Gastroesophageal sphincter (tissue), 4 donors: ENCODE measurements at regions not wholly inside any gene's neighbourhood (a gene's known extent, or its start where the extent isn't known, plus 50 kb on each side); places are given as distances from the start of the nearest gene placed in this dataset.
"Not testable (repeated sequence)": the region's sequence is repeated elsewhere in the genome, so short reads cannot be mapped to it uniquely, and the experiment has no call there.

ENCODE experiments used
- ATAC-seq: fragments of 150-250 bp; one replicate; pipeline ENCODE4 v1.9.1; 2016; ENCODE audit warnings: mild to moderate bottlenecking, moderate library complexity
- H3K27ac ChIP-seq, 4 donors: fragments of 200-600 bp; sonication (generic) in 3 of 4; 1 replicate in 3 of 4; 2 replicates in 1 of 4; pipeline ENCODE4 v1.5.1; 2016 to 2019
- H3K27me3 ChIP-seq: fragments of 200-600 bp; sonication (generic); one replicate; pipeline ENCODE4 v1.5.1; 2019
- H3K36me3 ChIP-seq, 2 donors: fragments of 200-600 bp; sonication (generic); one replicate each; pipeline ENCODE4 v1.5.1; 2019; ENCODE audit warnings: control low read depth in 1 of 2
- H3K4me1 ChIP-seq, 3 donors: fragments of 200-600 bp; sonication (generic); 1 replicate in 2 of 3; 2 replicates in 1 of 3; pipeline ENCODE4 v1.5.1; 2016 to 2019; ENCODE audit warnings: control low read depth in 2 of 3
- H3K4me3 ChIP-seq, 2 donors: fragments of 200-600 bp; sonication (generic); one replicate each; pipeline ENCODE4 v1.5.1; 2019; ENCODE audit warnings: mild to moderate bottlenecking in 1 of 2, moderate library complexity in 1 of 2
- H3K9me3 ChIP-seq, 3 donors: fragments of 200-600 bp; sonication (generic); one replicate each; pipeline ENCODE4 v1.5.1; 2017 to 2019; ENCODE audit warnings: control low read depth in 2 of 3
- EP300 ChIP-seq: sonication (generic); formaldehyde crosslinking; IDR thresholded peaks from one replicate; pipeline ENCODE4 v1.6.1; 2017; ENCODE audit warnings: antibody characterized with exemption, mild to moderate bottlenecking
- POLR2A ChIP-seq, 2 donors: fragments of 450-650 bp; IDR thresholded peaks; one replicate each; pipeline ENCODE4 v1.6.1; 2017; ENCODE audit warnings: antibody characterized with exemption in 2 of 2, mild to moderate bottlenecking in 2 of 2, moderate library complexity in 1 of 2
- POLR2AphosphoS5 ChIP-seq: sonication (generic); formaldehyde crosslinking; IDR thresholded peaks from one replicate; pipeline ENCODE4 v1.6.1; 2017; ENCODE audit warnings: antibody characterized with exemption
- WGBS, 2 donors: methylation state at CpG; one replicate each; pipeline ENCODE4 v1.1.5; 2018; ENCODE audit warnings: low coverage in 1 of 2; 5-methylcytosine and 5-hydroxymethylcytosine counted together
- TF ChIP-seq, protein P1 (sequence below), 4 experiments: fragments of 200-600 bp in 2 of 4; fragments of 450-650 bp in 2 of 4; sonication (generic) in 1 of 4; IDR thresholded peaks; one replicate each; pipeline ENCODE4 v1.5.1; 2017 to 2019; ENCODE audit warnings: antibody characterized with exemption in 4 of 4, mild to moderate bottlenecking in 2 of 4, moderate library complexity in 2 of 4

DNA sequence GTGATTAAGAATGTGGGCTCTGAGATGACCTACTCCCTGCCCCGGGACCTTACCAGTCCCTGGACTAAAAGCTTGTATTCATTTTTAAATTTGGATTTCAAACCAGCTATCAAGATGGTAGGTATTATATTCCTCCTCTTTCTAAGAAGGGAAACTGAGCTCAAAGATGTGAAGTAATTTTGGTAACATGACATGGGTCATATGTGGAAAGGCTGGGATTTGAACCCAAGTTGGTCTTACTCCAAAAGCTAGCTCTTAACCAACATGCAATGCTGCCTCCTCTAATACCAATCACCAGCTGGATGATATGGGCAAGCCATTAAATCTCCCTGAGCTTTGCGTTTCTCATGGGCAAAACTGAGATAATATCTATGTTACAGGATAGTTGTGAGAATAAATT is 166.4 kb upstream of the SLC38A2 start:
- Histone ChIP-seq H3K4me1 (peaks cover 0 to 5% (median 0%) of the 10 kb centered on the region in 3 donors), H3K4me3 (no peak overlapping the region), H3K27me3 (no peaks in the 10 kb centered on the region), H3K9me3 (no peaks in the 10 kb centered on the region), H3K36me3 (no peaks in the 10 kb centered on the region), H3K27ac (no peak overlapping the region)
- 85 to 94% methylated on average over 2 of the region's 2 CpGs for WGBS, 2 donors
- TF ChIP-seq EP300 (no peak), POLR2A (IDR thresholded peaks at IDR 0.05) (no peak), POLR2AphosphoS5 (no peak)
- TF ChIP-seq, protein P1, sequence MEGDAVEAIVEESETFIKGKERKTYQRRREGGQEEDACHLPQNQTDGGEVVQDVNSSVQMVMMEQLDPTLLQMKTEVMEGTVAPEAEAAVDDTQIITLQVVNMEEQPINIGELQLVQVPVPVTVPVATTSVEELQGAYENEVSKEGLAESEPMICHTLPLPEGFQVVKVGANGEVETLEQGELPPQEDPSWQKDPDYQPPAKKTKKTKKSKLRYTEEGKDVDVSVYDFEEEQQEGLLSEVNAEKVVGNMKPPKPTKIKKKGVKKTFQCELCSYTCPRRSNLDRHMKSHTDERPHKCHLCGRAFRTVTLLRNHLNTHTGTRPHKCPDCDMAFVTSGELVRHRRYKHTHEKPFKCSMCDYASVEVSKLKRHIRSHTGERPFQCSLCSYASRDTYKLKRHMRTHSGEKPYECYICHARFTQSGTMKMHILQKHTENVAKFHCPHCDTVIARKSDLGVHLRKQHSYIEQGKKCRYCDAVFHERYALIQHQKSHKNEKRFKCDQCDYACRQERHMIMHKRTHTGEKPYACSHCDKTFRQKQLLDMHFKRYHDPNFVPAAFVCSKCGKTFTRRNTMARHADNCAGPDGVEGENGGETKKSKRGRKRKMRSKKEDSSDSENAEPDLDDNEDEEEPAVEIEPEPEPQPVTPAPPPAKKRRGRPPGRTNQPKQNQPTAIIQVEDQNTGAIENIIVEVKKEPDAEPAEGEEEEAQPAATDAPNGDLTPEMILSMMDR (IDR thresholded peaks at IDR 0.05), result no peak
- ATAC-seq, result no peak

DNA sequence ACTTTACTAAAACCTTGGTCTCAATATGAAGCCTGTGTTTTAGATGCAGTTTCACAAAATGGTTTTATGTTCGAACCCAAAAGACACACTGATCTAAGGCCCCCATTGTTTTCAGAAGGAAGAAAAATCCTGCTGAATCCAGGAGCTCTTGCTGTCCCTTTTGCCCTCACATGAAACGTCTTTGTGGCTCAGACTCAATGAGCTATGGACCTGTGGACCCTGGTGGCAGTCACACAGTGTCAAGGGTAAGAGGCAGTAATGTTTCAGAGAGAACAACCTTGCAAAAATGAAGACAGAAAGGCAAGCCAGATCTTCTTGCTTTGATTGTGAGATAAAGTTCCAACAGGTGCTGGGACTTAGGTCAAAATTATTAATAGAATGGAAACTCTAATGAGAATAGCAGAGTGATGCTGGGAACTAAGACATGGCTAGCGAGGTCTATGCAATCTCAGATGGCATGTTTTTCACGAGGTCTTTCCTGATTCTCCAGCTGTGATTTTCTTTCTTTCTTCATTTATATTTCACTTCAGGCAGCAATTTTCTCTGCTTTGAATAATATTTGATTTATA is 164.9 kb upstream of the SLC38A2 start:
- Histone ChIP-seq H3K4me1 (peaks cover 0 to 9% (median 0%) of the 10 kb centered on the region in 3 donors), H3K27ac (no peak overlapping the region), H3K9me3 (no peaks in the 10 kb centered on the region), H3K27me3 (no peaks in the 10 kb centered on the region), H3K4me3 (no peak overlapping the region), H3K36me3 (no peaks in the 10 kb centered on the region)
- TF ChIP-seq POLR2AphosphoS5, result no peak
- ATAC-seq, result no peak
- 82 to 90% methylated on average over 4 of the region's 4 CpGs for WGBS, 2 donors

DNA sequence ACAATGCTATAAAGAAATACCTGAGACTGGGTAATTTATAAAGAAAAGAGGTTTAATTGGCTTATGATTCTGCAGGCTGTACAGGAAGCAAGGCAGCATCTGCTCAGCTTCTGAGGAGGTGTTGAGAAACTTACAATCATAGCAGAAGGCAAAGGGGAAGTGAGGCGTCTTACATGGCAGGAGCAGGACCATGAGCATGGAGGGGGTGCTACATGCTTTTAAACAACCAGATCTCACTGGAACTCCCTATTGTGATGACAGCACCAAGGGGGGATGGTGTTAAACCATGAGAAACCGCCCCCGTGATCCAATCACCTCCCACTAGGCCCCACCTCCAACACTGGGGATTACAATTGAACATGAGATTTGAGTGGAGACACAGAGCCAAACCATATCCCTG is 163.7 kb upstream of the SLC38A2 start:
- H3K4me1 ChIP-seq, H3K27ac ChIP-seq, H3K9me3 ChIP-seq, ATAC-seq, H3K36me3 ChIP-seq, H3K27me3 ChIP-seq, H3K4me3 ChIP-seq: not testable (repeated sequence)
- WGBS, 2 donors, result 94 to 100% methylated on average over 2 to 3 of the region's 3 CpGs

DNA sequence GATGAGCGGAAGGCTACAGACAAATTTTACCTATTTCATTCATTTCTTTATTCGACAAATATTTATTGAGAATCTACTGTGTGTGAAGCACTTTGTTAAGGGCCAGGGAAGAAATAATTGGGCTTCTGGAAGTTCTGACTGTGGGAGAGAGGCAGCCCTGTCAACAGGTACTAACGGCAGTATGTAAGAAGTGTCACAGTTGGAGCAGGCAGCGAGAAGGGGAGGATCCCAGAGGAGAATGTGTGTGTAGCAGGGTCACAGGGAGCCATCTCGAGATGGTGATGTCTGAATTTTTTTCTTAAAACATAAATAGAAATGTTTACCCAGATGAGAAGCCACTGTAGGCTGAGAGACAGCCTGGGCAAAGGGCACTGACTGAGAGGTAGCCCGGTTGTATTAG is 163.3 kb upstream of the SLC38A2 start:
- TF ChIP-seq, protein P1 (IDR thresholded peaks at IDR 0.05), result no peak
- no peak for TF ChIP-seq POLR2AphosphoS5
- no peak for TF ChIP-seq POLR2A (IDR thresholded peaks at IDR 0.05)
- TF ChIP-seq EP300, result no peak
- 75 to 91% methylated on average over 2 to 6 of the region's 6 CpGs for WGBS, 2 donors
- no peak overlapping the region for H3K27ac ChIP-seq
- peaks cover 0 to 9% (median 0%) of the 10 kb centered on the region in 3 donors for H3K4me1 ChIP-seq
- ATAC-seq, result no peak
- no peaks in the 10 kb centered on the region for H3K27me3 ChIP-seq
- no peaks in the 10 kb centered on the region for H3K36me3 ChIP-seq
- no peaks in the 10 kb centered on the region for H3K9me3 ChIP-seq
- H3K4me3 ChIP-seq, result no peak overlapping the region

DNA sequence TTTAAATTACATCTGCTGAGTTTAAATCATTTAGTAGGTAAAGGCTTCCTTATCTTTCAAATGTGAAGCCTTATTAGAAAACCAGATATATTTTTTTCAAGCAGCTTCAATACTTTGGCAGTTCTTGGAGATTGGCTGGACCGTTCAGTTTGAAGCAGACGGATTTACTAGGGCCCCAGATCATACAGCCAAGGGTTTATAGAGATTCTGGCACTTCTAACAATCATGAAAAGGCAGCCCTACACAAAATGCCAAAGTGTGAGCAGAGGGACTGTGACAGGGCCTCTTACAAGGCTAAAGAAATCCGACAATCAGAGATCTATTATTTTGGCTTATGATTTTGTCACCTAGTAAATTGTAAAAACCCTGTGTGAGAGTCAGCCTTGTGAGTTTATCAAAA is 162.8 kb upstream of the SLC38A2 start:
- Histone ChIP-seq H3K4me3 (no peak overlapping the region), H3K9me3 (no peaks in the 10 kb centered on the region), H3K4me1 (peaks cover 0 to 9% (median 0%) of the 10 kb centered on the region in 3 donors), H3K36me3 (no peaks in the 10 kb centered on the region), H3K27me3 (no peaks in the 10 kb centered on the region), H3K27ac (no peak overlapping the region)
- no peak for ATAC-seq
- 63 to 78% methylated on average over 2 to 3 of the region's 3 CpGs for WGBS, 2 donors
- TF ChIP-seq, protein P1 (IDR thresholded peaks at IDR 0.05), result no peak
- TF ChIP-seq POLR2A (IDR thresholded peaks at IDR 0.05), result no peak

DNA sequence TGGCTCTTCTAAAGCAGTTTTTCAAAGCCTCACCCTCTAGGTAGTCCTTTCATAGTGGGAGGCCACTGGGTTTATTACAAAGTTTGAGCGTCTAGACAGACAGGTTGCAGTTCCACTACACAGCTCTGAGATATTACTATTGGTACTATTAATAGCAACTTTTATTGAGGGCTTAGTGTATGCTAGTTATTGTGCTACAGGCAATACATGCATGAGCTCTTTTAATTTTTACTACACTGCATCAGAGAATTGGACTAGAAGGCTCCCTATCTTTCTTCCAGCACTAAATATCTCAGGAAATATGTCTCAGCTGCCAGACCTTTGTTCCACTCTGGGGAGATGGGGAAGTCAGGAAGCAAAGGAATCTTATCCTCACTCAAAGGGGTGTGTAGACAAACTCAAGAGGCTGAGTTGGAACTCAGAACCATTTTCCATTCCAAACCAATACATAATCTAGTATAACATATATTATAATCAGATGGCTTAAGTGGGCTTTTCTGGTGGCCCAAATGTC is 161.8 kb upstream of the SLC38A2 start:
- TF ChIP-seq, protein P1 (IDR thresholded peaks at IDR 0.05), result no peak
- TF ChIP-seq EP300, result no peak
- no peak for TF ChIP-seq POLR2AphosphoS5
- TF ChIP-seq POLR2A (IDR thresholded peaks at IDR 0.05), result no peak
- Histone ChIP-seq H3K4me1 (peaks cover 0 to 9% (median 0%) of the 10 kb centered on the region in 3 donors), H3K36me3 (no peaks in the 10 kb centered on the region), H3K9me3 (no peaks in the 10 kb centered on the region), H3K4me3 (no peak overlapping the region), H3K27me3 (no peaks in the 10 kb centered on the region), H3K27ac (no peak overlapping the region)
- ATAC-seq, result no peak
- WGBS, 2 donors, result 69 to 78% methylated on average over 1 of the region's 1 CpG
